GM19043 (cell line): ENCODE measurements at regions not wholly inside any gene's neighbourhood (a gene's known extent, or its start where the extent isn't known, plus 50 kb on each side); places are given as distances from the start of the nearest gene placed in this dataset.

Source experiments
- ATAC-seq: cut with Tn5 transposase; IDR thresholded peaks from one replicate; pipeline ENCODE4 v1.9.1; 2021; ENCODE audit warnings: low read depth; ENCODE audit not compliant: unreplicated experiment

GRCh38 chr6:114523508-114523907 is 180.7 kb upstream of the HS3ST5 start:
- no peak for ATAC-seq

- ATAC-seq, result no peak
Measured at GRCh38 chr6:114521926-114522325, 179.1 kb upstream of the HS3ST5 start.

GRCh38 chr6:114520976-114521375 is 178.2 kb upstream of the HS3ST5 start:
- no peak for ATAC-seq

- ATAC-seq, result no peak
Measured at GRCh38 chr6:114514170-114514569, 171.3 kb upstream of the HS3ST5 start.

GRCh38 chr6:114471450-114471849 is 128.6 kb upstream of the HS3ST5 start:
- no peak for ATAC-seq

GRCh38 chr6:114467931-114468330 is 125.1 kb upstream of the HS3ST5 start:
- ATAC-seq, result no peak

GRCh38 chr6:114465511-114465910 is 122.7 kb upstream of the HS3ST5 start:
- ATAC-seq, result no peak

GRCh38 chr6:114453737-114454276 is 111.0 kb upstream of the HS3ST5 start:
- ATAC-seq, result no peak

DNA sequence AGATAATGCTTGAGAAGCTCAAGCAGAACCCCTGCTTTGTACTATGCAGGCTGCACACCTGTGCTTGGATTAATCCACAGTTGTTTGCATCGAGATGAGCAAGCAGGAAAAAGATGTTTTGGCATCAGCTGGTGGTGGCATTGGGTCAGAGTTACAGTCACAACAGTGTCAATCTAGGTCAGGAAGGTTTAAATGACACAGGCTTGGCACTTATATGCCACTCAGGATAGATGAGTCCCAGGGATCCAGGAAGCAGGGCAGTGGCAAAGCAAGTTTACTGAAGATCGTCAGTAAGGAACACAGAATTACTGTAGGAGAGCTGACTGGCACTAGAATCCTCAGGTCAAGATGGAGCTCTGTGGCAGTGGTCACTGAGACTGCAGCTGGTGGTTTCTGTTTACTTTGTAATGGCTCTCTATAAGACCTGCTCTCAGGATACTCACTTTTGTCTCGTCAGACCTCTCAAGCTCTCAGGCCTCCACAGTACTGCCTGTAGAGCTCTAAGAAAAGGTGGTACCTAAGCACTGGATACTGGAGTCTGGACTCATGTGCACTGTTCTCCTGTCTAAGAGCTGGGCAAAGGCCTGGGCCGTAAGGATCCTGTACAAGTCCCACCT is 110.1 kb upstream of the HS3ST5 start:
- no peak for ATAC-seq

DNA sequence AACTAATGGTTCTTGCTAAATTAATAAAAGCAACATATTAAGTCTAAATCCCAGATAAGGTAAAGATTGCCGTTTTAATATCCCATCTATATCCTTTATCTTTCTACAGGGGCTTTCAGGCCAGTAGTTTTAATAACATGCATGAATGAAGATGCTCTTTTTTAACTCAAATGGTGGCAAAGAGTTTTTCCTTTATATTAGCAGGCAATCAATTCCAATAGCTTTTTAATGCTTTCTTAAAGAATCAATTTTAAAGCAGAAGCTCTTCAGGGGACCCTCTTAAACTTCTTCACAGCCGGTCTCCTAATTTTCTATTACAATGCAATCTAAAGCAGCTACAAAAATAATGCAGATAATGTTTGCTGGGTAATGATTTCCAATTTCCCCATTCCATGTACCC is 107.8 kb upstream of the HS3ST5 start:
- ATAC-seq, result no peak

GRCh38 chr6:114449659-114450058 is 106.8 kb upstream of the HS3ST5 start:
- ATAC-seq, result no peak

- no peak for ATAC-seq
Measured at GRCh38 chr6:114446342-114446741, 103.5 kb upstream of the HS3ST5 start.

GRCh38 chr6:114445846-114446245 is 103.0 kb upstream of the HS3ST5 start:
- ATAC-seq, result no peak

- no peak for ATAC-seq
Measured at GRCh38 chr6:114439411-114439810, 96.6 kb upstream of the HS3ST5 start.

GRCh38 chr6:114437235-114437634 is 94.4 kb upstream of the HS3ST5 start:
- no peak for ATAC-seq

DNA sequence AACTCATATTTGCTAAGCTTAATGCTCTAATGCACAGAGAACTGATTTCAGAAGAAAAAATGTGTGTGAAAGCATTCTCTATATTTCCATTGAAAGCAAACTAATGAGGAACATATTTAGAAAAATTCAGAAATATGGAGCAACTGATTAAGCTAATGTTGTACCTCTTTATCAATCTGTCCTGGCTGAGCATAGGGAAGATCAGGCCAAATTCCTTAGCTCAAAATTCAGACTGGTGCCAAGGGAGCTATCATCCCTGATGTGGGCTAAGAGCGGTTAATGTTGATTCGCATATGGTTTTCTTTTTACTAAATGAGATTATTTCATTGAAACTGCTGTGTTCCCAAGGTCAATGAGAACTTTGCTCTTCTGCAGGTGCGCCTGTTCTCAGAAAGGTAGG is 93.9 kb upstream of the HS3ST5 start:
- no peak for ATAC-seq

- no peak for ATAC-seq
Measured at GRCh38 chr6:114435985-114436384, 93.2 kb upstream of the HS3ST5 start.

- no peak for ATAC-seq
Measured at GRCh38 chr6:114432400-114432799, 89.6 kb upstream of the HS3ST5 start.

DNA sequence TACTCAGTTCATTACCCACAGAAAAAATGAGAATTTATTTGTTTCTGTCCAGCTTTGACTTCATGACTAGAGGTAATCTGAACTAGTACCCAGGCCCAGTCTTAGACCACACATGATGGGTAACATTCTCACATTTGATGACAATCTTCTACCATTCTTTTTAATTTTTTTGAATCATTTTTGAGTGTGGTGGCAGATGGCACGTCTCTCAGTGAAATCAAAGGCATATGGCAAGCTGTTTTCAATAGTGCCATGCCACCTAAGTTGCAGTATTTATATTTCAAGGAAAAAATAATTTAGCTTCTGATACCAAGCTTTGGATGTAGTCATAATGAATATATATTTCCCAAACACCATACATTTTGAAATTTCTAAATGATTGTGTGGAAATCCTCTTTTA is 88.8 kb upstream of the HS3ST5 start:
- ATAC-seq, result no peak

DNA sequence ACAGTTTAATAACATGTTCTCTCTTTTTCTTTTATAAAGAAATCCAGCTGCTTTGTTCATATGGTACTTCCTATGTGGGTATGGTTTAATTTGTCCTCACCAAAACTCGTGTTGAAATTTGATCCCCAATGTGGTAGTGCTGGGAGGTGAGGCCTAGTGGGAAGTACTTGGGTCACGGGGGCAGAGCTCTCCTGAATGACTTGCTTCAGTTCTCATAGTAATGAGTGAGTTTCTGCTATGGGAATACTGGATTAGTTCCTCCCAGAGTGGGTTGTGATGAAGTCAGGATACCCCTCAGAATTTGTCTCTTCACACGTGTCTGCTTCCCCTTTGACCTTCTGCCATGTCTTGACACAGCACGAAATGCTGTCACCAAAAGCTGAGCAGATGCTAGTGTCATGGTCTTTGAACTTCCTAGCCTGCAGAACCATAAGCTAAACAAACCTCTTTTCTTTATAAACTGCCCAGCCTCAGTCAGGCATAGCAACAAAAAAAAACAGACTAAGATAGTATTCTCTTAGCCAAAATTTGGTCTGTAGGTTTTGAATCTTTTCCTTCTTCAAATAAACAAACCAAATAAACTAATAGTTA is 87.8 kb upstream of the HS3ST5 start:
- ATAC-seq, result no peak

- no peak for ATAC-seq
Measured at GRCh38 chr6:114428341-114428740, 85.5 kb upstream of the HS3ST5 start.

- no peak for ATAC-seq
Measured at GRCh38 chr6:114421199-114421598, 78.4 kb upstream of the HS3ST5 start.
